Effector CD4-positive, alpha-beta T cell (primary cell): ENCODE measurements at regions not wholly inside any gene's neighbourhood (a gene's known extent, or its start where the extent isn't known, plus 50 kb on each side); places are given as distances from the start of the nearest gene placed in this dataset.

Experiments used
- DNase-seq: peaks from one replicate; pipeline ENCODE4 v3.0.0-alpha.2; 2020

DNA sequence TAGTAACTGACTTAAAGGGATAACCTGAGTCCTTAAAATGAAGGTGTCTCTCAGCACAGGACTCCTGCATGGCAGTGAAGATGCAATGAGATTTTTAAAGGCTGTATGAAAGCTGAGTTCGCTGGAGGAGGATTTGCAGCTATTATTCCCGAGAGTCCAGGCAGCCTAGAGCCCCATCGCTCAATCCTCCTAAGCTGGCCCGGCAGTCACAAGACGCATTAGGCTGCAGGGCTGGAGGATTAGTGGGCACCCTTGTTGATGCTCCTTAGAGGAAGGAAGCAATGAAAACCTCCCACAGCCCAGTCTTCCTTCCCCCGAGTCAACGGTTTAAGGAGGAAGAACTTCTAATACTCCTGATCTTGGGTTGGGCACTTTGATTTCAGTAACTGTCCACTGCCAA, 239.5 kb downstream of the EFNB2 start:
- DNase-seq, result no peak

GRCh38 chr13:106291006-106291405, 244.5 kb downstream of the EFNB2 start:
- DNase-seq, result no peak

- no peak for DNase-seq
Observed at GRCh38 chr13:106287351-106287750, 248.1 kb downstream of the EFNB2 start.

- DNase-seq, result no peak
Observed at GRCh38 chr13:106286811-106287210, 248.7 kb downstream of the EFNB2 start.

DNA sequence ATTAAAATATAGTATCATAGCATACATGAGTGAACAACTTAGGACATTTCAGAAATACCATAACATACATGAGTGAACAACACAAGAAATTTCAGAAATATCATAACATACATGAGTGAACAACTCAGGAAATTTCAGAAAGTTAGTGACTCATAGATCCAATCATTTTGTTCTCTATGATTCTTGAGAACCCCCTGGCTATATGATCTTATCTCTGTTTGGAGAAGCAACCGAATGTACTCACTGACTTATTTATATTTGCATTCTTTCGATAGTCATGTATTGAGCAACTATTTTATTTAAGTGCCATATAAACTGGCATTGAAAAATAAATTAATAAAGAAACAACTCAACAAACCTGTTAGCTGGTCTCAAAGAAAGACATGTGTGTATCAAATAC, 251.1 kb downstream of the EFNB2 start:
- no peak for DNase-seq

DNA sequence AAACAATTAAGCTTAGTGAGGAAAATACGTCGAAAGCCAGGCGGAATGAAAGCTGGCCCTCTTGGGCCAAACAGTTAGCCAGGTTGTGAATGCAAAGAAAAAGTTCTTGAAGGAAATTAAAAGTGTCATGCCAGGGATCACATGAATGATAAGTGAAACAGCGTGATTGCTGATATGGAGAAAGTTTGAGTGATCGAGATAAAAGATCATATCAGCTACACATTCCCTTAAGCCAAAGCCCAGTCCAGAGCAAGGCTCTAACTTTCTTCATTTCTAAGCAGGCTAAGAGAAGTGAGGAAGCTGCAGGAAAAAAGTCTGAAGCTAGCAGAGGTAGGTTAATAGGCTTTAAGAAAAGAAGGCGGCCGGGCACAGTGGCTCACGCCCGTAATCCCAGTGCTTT, 254.0 kb downstream of the EFNB2 start:
- DNase-seq, result no peak

DNA sequence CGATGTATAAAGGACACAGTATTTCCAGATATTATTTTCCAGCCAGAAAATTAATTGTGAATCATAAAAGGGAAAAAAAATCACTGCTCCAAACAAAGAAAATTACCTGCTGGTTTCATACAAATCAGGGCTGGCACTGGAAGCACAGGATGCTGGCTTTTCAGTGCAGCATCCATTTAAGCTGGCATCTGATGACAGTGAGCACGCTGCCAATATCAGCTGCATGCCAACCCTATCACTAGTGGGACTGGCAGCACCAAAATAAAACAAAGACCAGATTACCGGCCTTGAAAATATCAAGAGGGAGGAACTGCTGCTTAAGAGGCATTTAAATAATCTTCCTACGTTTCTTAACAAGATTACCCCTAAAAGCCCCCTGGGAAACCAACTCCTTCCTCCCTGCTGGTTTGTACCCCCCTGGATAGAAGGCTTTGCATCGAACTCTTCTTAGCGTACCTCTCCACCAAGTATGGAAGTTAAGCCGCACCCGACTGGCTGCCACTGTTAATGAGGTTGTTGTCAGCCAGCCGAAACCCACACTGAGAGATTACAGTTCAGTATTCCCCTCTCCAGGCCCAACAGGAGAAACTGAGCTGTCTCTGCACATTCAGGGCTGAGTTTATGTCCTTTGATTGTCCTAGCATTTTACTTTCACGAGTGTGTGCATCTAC, 257.8 kb downstream of the EFNB2 start:
- DNase-seq, result no peak

DNA sequence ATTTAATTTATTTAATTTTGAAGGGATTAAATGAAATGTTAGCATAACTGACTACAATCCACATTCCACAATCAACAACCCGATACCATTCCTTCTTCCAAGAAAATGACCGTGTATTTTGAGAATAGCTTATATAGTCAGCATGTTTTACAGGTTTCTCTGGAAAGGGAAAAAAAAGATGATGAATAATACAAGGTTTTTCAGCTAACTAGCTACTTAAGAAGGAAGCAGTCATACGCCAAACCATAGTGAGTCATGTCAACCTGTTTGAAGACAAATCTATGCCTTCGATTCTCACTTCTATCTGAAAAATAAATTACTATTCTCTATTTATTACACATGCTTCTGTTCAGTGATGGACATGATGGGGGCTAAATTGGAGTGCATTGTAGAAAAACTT, 258.6 kb downstream of the EFNB2 start:
- DNase-seq, result no peak

DNA sequence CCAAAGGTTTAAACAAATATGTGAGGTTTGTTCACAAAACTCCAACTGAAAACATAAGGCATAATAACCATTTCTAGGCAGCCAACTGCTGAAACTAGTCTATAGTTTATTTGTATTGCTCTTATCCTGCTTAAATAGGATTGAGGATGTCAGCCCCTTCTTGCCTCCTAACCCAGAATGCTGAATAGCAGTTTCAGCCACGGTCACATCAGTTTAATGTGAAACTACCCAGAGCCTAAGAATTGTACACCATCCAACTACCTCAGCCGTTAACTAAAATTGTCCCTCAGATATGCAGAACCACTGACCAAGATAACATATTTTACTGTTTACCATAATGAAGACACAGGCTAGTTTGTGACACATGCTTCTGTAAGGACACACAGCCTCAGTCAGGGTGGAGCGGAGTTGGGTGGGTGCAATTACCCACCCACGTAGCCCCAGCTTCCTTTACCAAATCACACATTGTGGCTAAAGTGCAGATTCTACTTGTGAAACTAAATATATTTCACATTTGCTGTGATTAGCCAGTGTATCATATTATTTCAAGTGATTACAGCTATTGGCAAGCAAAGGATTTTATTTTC, 259.9 kb downstream of the EFNB2 start:
- DNase-seq, result no peak

GRCh38 chr13:106274551-106275203, 260.8 kb downstream of the EFNB2 start:
- DNase-seq, result no peak

GRCh38 chr13:106263801-106264200, 271.7 kb downstream of the EFNB2 start:
- DNase-seq, result no peak

GRCh38 chr13:106262886-106263285, 272.6 kb downstream of the EFNB2 start:
- DNase-seq, result no peak

DNA sequence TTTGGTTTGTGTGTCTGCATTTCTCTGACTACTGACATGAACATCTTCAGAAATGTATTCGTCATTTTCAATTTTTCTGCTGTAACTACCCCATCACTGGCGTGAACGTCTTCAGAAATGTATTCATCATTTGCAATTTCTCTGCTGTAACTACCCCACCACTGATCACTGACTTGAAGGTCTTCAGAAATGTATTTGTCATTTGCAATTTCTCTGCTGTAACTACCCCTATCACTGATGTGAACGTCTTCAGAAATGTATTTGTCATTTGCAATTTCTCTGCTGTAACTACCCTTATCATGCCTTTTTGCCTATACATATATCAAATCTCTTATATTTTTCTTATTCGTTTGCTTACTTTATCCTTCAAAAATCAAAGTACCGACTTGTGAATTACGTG, 274.0 kb downstream of the EFNB2 start:
- DNase-seq, result no peak

GRCh38 chr13:106260352-106260751, 275.1 kb downstream of the EFNB2 start:
- no peak for DNase-seq

GRCh38 chr13:106259928-106260327, 275.5 kb downstream of the EFNB2 start:
- no peak for DNase-seq

GRCh38 chr13:106246666-106247188, 288.7 kb downstream of the EFNB2 start:
- DNase-seq, result no peak

DNA sequence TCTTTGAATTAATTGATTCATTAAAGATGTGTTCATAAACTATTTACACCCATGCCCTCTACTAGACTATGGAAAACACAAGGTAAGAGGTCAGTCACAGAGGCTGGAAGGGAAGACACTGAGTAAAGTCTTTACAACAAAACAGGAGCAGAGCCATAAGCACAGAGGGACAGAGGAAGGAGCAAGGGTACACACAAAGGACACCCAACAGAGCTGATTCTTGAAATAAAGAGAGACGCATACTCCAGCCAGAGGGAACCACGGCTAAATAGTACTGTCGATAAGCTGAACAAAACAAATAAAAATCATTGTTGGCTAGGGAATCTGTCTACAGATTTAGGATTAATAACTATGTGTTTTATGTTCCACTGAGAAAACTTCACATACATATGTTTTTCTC, 289.2 kb downstream of the EFNB2 start:
- no peak for DNase-seq

DNA sequence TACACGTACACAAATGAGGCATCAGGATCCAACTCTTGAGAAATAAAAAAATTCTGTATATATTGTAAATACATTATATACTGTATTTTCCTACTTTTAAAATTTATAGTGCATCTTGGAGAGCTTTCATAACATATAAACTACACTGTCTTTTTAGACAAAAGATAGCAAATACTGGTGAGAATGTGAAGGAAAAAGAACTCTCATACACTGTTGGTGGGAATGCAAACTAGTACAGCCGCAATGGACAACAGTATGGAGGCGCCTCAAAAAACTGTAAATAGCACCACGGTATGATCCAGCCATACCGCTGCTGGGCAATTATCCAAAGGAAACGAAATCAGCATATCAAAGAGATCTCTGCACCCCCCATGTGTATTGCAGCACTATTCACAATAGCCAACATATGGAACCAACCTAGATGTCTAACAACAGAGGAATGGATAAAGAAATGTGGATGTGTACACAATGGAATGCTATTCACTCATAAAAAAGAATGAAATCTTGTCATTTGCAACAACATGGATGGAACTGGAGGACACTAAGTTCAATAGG, 292.4 kb downstream of the EFNB2 start:
- DNase-seq, result no peak

- DNase-seq, result no peak
Observed at GRCh38 chr13:106241974-106242953, 293.2 kb downstream of the EFNB2 start.

- DNase-seq, result no peak
Observed at GRCh38 chr13:106238690-106239089, 296.8 kb downstream of the EFNB2 start.

GRCh38 chr13:106234636-106235035, 300.8 kb downstream of the EFNB2 start:
- DNase-seq, result no peak

GRCh38 chr13:106233134-106233735, 302.2 kb downstream of the EFNB2 start:
- DNase-seq, result no peak
